ENCODE measurements at regions not wholly inside any gene's neighbourhood (a gene's known extent, or its start where the extent isn't known, plus 50 kb on each side); places are given as distances from the start of the nearest gene placed in this dataset.

DNA sequence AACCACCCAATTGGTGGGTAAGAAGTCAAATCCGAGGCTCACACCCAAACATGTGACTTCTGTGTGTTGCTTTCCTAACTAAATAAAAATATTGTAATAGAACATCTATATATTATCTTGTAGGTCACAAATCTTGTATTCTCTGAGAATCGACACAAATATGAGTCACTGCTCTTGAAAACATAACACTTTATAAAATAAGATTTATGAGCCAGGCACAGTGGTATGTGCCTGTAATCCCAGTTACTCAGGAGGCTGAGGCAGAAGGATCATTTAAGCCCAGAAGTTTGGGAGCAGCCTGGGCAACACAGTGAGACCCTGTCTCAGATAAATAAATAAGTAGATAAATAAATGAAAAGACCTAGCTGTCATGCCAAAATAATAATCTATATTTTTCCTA, 624.1 kb downstream of the ANXA1 start:
- DNase-seq (ENCODE audit: low read depth): no peak

DNA sequence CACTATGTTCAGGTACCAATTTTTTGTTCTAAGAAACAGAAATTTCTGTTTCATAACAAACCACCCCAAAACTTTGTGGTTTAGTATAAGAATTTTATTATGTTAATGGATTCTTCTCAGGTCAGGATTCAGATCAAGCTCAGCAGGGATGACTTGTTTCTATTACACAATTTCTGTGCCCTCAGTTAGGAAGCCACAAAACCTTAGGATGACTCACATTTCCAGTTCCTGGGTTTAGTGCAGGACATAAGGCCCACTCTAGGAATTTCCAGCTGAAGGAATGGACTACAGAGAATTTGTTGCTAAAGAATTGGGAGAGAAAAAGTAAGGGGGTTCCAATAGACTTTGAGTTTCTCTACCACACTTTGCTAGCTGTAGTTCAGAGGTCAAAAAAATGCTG, 629.3 kb downstream of the ANXA1 start:
- no peak for DNase-seq (ENCODE audit: low read depth)

DNA sequence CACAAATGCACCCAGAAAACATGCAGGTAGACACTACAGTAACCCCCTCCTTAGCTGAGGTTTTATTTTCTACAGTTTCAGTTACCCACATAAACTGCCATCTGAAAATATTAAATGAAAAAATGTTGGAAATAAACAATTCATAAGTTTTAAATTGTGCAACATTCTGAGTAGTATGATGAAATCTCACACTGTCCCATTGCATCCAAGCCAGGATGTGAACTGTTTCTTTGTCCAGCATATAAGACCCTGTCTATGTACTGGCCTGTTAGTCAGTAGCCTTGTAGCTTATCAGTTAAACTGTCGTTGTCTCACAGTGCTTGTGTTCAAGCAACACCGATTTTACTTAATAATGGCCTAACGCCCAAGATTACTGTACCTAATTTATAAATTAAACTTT, 630.5 kb downstream of the ANXA1 start:
- DNase-seq (ENCODE audit: low read depth): no peak

DNA sequence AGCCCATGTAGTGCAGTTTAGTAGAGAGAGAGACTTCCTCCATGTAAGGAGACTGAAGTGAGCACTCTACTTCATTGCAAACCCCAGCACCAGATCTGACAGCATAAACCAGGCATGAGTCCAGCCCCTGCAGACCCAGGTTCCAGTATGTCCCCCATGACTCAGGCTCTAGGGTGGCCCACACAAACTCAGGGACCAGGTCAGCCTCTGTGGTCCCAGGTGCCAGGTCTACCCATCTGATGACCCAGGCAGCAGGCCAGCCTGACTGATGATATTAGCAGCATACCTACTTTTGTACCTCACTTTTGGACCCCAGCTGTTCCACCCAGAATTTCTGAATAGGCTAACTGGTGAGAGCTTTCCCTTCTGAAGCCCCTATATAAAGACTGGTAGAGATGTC, 647.8 kb downstream of the ANXA1 start:
- DNase-seq (ENCODE audit: low read depth): no peak

GRCh38 chr9:73805111-73805510, 653.4 kb downstream of the ANXA1 start:
- no peak for DNase-seq (ENCODE audit: low read depth)

DNA sequence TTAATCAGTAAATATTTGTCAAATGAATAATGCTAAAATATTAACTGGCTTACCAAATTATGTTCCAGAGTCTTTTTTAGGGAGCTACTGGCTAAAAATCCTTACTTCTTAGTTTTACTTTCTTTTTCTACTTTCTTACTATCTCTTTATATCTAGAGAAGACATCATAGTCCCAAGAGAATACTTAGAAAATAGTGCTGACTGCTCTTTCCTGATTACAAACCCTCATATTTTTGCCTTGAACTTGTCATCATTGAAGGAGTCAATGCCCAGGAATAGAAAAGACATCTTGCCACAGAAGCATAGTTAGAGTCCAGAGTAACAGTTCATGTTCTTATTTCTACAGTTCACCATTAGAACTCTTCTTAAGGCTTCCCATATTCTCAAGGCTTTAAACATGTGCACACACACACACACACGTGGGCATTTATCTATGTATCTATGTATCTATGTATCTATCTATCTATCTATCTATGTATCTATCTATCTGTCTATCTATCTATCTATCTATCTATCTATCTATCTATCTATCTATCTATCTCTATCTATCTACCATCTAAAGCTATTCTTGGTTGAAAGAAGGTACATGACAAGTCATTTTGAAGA, 654.3 kb downstream of the ANXA1 start:
- DNase-seq (ENCODE audit: low read depth): no peak

- no peak for DNase-seq (ENCODE audit: low read depth)
Measured at GRCh38 chr9:73806876-73807275, 655.2 kb downstream of the ANXA1 start.

- no peak for DNase-seq (ENCODE audit: low read depth)
Measured at GRCh38 chr9:73807952-73808351, 656.3 kb downstream of the ANXA1 start.

DNA sequence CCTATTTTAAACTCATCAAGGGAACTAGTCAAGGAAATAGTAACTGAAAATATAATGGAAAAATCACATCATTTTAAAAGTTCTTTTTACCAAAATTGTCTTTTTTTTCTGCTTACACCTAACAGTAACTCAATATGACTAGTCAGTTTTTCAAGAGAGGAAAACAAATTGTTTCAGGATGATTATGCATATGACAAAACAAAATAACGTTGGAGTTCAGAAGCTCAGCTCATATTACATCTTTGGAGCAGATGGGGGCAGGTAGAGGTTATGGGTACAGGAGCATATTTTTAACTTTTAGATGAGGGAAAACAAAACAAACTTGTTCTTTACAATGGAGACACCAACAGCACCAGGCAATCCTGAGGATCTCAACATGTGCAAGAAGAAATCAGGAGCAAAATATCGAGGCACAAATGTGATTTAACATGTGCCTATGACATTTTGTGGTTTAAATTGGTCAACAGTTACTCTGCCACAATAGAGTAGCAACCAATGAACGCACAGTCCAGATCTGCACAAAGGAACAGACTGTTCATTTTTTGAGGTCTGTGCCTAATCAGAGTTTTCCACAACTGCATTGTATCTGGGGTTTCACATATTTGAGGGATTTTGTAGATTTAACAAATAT, 659.0 kb downstream of the ANXA1 start:
- no peak for DNase-seq (ENCODE audit: low read depth)

DNA sequence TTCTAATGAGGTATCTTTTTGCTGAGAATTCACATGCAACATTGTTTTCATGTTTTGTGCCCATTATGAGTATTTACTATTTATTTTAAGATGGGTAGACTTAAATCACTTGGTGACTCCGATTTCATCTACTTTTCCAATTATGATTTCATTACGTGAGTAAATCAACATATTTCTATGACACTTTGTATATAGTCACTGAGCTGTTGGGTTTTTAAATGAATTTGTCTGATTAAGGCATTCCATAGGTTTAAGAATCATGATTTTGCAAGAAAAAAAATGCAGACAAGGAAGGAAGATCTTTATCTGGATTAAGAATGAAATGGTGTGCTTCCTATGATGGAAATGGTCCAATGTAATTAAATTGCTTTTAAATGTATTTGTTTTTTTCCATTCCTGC, 661.9 kb downstream of the ANXA1 start:
- DNase-seq (ENCODE audit: low read depth): no peak

GRCh38 chr9:73816905-73817304, 665.2 kb downstream of the ANXA1 start:
- no peak for DNase-seq (ENCODE audit: low read depth)

DNA sequence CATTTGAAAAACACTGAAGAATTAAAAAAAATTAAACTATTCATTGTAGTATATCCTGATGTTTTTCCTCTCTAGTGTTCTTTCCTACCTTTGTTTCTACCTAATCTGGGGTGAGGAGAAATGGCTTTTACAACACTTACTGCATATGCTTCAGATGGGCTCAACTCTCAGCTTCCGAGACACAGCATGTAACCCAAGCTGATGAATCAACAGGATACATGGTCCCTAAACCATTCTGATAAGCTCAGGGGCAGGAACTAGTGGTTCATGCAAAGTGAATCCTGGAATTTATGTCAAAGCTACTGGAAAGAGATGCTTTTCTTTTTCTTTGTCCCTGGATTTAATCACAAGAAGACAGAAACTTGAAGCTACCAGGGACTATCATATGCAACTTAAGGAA, 672.5 kb upstream of the RORB start:
- no peak for DNase-seq (ENCODE audit: low read depth)

- DNase-seq (ENCODE audit: low read depth): no peak
Measured at GRCh38 chr9:73838871-73839270, 658.3 kb upstream of the RORB start.

- DNase-seq (ENCODE audit: low read depth): no peak
Measured at GRCh38 chr9:73839471-73839870, 657.7 kb upstream of the RORB start.

- DNase-seq (ENCODE audit: low read depth): no peak
Measured at GRCh38 chr9:73841018-73841417, 656.1 kb upstream of the RORB start.

GRCh38 chr9:73844135-73844534, 653.0 kb upstream of the RORB start:
- no peak for DNase-seq (ENCODE audit: low read depth)

DNA sequence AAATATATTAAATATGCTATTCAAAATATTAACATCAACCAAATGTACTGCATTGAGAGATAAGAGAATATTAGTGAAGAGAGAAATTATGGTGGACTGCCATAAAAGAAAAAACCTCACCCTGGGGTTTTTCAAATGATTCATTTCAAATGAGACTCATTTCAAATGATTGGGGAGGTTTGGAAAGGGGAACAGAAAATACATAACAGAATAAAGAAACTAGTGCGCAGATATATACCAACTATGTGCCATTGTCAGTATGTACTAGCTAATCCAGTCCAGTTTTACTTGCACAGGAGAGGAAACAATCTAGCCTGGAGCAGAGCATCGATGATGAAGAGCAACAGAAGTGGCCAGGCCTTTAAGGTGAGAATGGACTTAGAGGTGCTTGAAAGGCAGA, 651.6 kb upstream of the RORB start:
- no peak for DNase-seq (ENCODE audit: low read depth)

DNA sequence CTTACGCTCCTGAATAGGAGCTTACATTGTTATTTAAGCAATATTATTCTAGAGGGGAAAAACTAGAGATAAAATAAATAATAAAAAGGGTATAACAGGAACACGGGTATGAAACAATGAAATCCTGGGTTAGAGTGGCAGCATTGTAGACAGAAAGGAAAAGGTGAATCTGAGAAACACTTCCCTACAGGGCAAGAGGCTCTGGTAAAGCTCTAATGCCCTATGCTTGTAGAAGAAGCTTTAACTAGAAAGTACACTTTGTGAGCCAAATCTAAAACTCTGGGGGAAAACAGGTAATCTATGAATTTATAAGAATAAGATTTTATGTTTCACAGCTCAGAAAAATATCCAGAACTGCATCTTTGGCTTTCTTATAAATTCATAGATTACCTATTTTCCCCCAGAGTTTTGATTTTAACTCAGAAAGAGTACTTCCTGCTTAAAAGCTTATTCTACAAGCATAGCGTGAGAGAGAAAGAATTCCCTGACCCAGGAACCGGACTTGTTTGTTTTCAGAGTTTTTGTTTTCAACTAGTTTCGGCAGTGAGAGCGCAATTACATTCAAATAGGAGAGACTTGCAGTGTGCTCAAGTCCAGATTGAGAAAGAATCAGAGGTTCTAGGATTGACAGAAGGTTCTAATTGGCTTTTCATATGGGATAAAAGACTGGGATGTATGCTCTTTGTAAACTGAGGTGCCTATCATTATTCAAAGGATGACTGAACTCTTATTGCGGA, 651.0 kb upstream of the RORB start:
- DNase-seq (ENCODE audit: low read depth): no peak

- DNase-seq (ENCODE audit: low read depth): no peak
Measured at GRCh38 chr9:73847536-73847935, 649.6 kb upstream of the RORB start.

GRCh38 chr9:73853549-73853948, 643.6 kb upstream of the RORB start:
- no peak for DNase-seq (ENCODE audit: low read depth)

DNA sequence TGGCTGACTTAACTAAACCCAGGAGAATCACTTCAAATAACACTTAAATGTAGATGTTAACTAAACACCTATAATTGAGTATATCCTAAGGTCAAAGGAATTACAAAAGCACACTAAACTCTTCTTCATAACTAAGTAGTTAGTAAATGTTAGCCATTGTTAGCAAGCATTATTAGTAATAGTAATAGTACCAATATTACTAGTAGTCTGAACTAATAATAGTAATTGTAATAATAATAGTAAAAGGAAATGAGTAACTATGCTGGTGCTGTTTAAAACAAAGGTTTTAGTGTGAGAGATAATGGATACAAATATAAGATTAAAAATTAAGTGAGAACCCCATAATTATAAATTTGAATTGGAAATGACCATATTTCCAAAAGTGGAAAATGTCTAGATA, 641.9 kb upstream of the RORB start:
- DNase-seq (ENCODE audit: low read depth): no peak

- DNase-seq (ENCODE audit: low read depth): no peak
Measured at GRCh38 chr9:73863924-73864323, 633.2 kb upstream of the RORB start.

GRCh38 chr9:73866451-73866850, 630.7 kb upstream of the RORB start:
- DNase-seq (ENCODE audit: low read depth): no peak

DNA sequence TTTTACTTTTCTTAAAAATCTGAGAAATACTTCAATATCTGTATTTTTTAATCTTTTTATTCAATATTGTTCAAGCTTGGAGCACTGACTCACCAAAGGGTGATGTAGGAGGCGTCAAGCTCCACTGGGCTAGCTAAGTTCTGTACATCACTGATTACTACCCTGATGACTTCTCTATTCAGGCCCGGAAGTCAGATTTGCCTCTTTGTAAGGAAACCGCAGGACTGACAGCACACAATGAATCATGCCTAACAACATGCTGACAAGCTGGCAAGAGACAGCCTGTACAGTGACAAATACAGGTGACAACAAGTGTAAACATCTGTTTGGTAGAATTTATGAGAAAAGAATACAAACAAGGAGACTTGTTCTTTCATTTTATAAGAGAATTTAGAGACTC, 627.9 kb upstream of the RORB start:
- DNase-seq (ENCODE audit: low read depth): peak; percentile 5
